Common myeloid progenitor, CD34-positive (primary cell): ENCODE measurements at regions not wholly inside any gene's neighbourhood (a gene's known extent, or its start where the extent isn't known, plus 50 kb on each side); places are given as distances from the start of the nearest gene placed in this dataset.
"Not testable (repeated sequence)": the region's sequence is repeated elsewhere in the genome, so short reads cannot be mapped to it uniquely, and the experiment has no call there.

Experiments used
- CTCF ChIA-PET: fragments of 350-600 bp; sonication (Branson Sonifier 250); formaldehyde crosslinking; loops from one replicate; lab custom pipeline; 2021; ENCODE audit warnings: antibody characterized with exemption; lab: Charles Lee
- POLR2A ChIA-PET: fragments of 350-600 bp; sonication (Branson Sonifier 250); formaldehyde crosslinking; loops from one replicate; lab custom pipeline; 2021; ENCODE audit warnings: antibody characterized with exemption; lab: Charles Lee
- DNase-seq, 3 donors: peaks; one replicate each; pipeline versions ENCODE4 v3.0.0 to v3.0.0-alpha.2; 2013
- H3K27ac ChIP-seq, 2 experiments: 1 replicate in 1 of 2; 2 replicates in 1 of 2; pipeline ENCODE4 v1.7.0; 2013; ENCODE audit warnings: inconsistent platforms in 2 of 2, low read length in 2 of 2, mild to moderate bottlenecking in 2 of 2, low read depth in 1 of 2, moderate library complexity in 1 of 2; ENCODE audit not compliant: severe bottlenecking in 2 of 2, insufficient read depth in 1 of 2, poor library complexity in 1 of 2
- H3K27me3 ChIP-seq, 5 experiments: replicated peaks in 2 of 5; 1 replicate in 3 of 5; 2 replicates in 2 of 5; pipeline versions ENCODE4 v1.6.1 to v1.7.0; 2013; ENCODE audit warnings: low read length in 4 of 5, mild to moderate bottlenecking in 2 of 5, moderate library complexity in 2 of 5, inconsistent platforms in 1 of 5; ENCODE audit not compliant: insufficient read depth in 5 of 5, control insufficient read depth in 4 of 5
- H3K36me3 ChIP-seq, 4 experiments: 1 replicate in 2 of 4; 2 replicates in 2 of 4; pipeline versions ENCODE4 v1.6.1 to v1.7.0; 2013; ENCODE audit warnings: low read length in 3 of 4, control low read depth in 1 of 4, mild to moderate bottlenecking in 1 of 4; ENCODE audit not compliant: control insufficient read depth in 4 of 4, insufficient read depth in 4 of 4
- H3K4me1 ChIP-seq, 4 experiments: 1 replicate in 3 of 4; 2 replicates in 1 of 4; pipeline versions ENCODE4 v1.6.1 to v1.7.1; 2013; ENCODE audit warnings: low read length in 3 of 4, mild to moderate bottlenecking in 3 of 4, control low read depth in 1 of 4, inconsistent platforms in 1 of 4, moderate library complexity in 1 of 4; ENCODE audit not compliant: control insufficient read depth in 4 of 4, insufficient read depth in 4 of 4; ENCODE audit errors: control extremely low read depth in 1 of 4
- H3K4me3 ChIP-seq, 7 experiments: 1 replicate in 4 of 7; 2 replicates in 3 of 7; pipeline versions ENCODE4 v1.5.1 to v1.7.0; 2013; ENCODE audit warnings: mild to moderate bottlenecking in 7 of 7, low read length in 6 of 7, moderate library complexity in 6 of 7, inconsistent platforms in 2 of 7, low read depth in 2 of 7, control low read depth in 1 of 7; ENCODE audit not compliant: insufficient read depth in 4 of 7, control insufficient read depth in 1 of 7; ENCODE audit errors: extremely low read depth in 1 of 7
- H3K9me3 ChIP-seq, 5 experiments: 1 replicate in 4 of 5; 2 replicates in 1 of 5; pipeline versions ENCODE4 v1.6.1 to v1.7.1; 2013; ENCODE audit warnings: low read length in 4 of 5, mild to moderate bottlenecking in 2 of 5, inconsistent platforms in 1 of 5, low read depth in 1 of 5, moderate library complexity in 1 of 5; ENCODE audit not compliant: control insufficient read depth in 4 of 5, insufficient read depth in 2 of 5; ENCODE audit errors: control extremely low read depth in 1 of 5
- WGBS: methylation state at CpG from one replicate; pipeline ENCODE4 v1.1.5; 2013; ENCODE audit not compliant: insufficient coverage; 5-methylcytosine and 5-hydroxymethylcytosine counted together

DNA sequence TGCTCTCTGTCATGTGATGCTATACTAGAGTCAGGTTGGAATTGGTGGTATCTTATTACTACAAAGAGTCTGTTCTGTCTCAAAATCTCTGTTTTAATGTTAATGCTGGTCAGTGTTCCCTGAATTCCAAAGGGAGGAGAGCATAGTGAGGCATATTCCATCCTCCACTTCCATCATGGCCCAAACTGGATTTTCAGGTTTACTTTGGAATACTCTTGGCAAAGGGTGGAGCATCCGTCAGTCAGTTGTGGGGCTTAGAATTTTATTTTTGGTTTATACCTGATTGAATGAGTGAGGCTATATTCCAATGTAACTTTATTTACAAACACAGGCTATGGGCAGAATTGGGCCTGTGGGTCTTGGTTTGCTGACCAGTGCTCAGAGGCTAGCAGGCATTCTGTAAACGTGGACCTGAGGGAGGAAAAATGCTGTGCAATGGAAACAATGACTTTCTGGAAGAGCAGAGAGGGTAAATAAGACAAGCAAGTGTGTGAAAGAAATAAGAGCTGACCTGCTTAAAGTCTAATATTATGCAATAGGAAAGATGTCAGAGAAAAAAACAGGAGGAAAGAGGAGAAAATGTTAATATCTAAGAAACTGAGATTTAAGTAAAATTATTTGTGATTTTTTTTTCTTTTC is 106.2 kb upstream of the CLINT1 start:
- ChIA-PET POLR2A (no interaction called here), CTCF (no interaction called here)
- Histone ChIP-seq H3K4me3 (no peak overlapping the region), H3K36me3 (no peaks in the 10 kb centered on the region), H3K9me3 (no peaks in the 10 kb centered on the region), H3K4me1 (no peaks in the 10 kb centered on the region), H3K27ac (no peak overlapping the region), H3K27me3 (no peaks in the 10 kb centered on the region)
- DNase-seq, result no peak
- 64% methylated on average over 1 of the region's 2 CpGs for WGBS

DNA sequence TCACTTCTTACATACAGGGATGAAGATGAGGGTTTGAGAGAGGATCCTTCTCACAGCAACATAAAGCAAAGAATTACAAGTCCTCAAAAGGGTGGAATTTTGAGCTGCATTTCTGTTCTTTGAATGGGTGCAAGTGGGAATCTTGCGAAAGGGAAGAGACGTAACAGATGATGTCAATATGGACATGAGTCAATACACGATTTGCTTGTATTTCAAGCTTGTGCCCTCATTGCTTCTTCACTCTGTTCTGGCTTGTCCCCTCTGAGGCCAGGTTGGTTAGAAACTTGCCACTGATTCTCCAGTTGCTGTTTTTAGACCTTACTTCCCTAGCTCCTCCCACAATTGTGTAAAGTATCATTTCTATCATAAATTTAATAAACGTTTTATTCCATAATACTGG is 104.8 kb upstream of the CLINT1 start:
- POLR2A ChIA-PET, result no interaction called here
- H3K27ac ChIP-seq, result no peak overlapping the region
- H3K36me3 ChIP-seq, result no peaks in the 10 kb centered on the region
- no peak for DNase-seq
- no peak overlapping the region for H3K4me3 ChIP-seq
- CTCF ChIA-PET, result no interaction called here
- no peaks in the 10 kb centered on the region for H3K4me1 ChIP-seq
- H3K9me3 ChIP-seq, result no peaks in the 10 kb centered on the region
- WGBS, result 93% methylated on average over 3 of the region's 4 CpGs
- no peaks in the 10 kb centered on the region for H3K27me3 ChIP-seq

DNA sequence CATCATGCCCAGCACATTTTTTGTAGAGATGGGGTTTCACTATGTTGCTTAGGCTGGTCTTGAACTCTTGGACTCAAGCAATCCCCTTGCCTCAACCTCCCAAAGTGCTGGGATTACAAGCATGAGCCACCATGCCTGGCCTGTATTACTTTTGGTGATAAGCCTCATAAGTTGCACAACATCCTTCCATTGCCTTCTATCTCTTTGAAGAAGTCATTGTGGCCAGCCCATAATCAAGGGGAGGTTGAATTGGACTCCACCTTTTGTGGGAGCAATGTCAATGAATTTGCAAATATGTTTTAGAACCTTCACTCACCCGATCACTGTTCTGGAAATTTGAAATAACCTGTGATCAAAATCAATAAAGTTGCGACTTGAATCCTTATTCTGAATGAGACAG is 104.3 kb upstream of the CLINT1 start:
- Histone ChIP-seq H3K27me3 (no peaks in the 10 kb centered on the region), H3K4me1 (no peaks in the 10 kb centered on the region), H3K9me3 (no peaks in the 10 kb centered on the region), H3K27ac (no peak overlapping the region), H3K36me3 (no peaks in the 10 kb centered on the region), H3K4me3 (no peak overlapping the region)
- DNase-seq, result no peak
- 100% methylated on average over 2 of the region's 2 CpGs for WGBS
- POLR2A ChIA-PET, result no interaction called here
- CTCF ChIA-PET, result no interaction called here

DNA sequence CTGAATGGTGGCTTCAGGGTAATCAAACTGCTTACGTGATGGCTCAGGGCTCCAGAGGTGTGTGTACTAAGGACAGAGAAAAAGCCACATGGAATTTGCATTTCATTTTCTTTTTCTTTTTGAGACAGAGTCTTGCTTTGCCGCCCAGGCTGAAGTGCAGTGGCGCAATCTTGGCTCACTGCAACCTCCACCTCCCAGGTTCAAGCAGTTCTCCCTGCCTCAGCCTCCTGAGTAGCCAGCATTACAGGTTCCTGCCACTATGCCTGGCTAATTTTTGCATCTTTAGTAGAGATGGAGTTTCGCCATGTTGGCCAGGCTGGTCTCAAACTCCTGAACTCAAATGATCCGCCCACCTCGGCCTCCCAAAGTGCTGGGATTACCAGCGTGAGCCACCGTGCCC is 103.7 kb upstream of the CLINT1 start:
- CTCF ChIA-PET, result interaction anchor here (1.3 to 1.7 kb wide), 2 partner anchors 13 to 150 kb away, joined by 3 to 9 read pairs; no protein-coding TSS in a partner anchor
- H3K27me3 ChIP-seq, H3K27ac ChIP-seq, H3K9me3 ChIP-seq, DNase-seq, H3K4me3 ChIP-seq, H3K36me3 ChIP-seq, H3K4me1 ChIP-seq, POLR2A ChIA-PET: not testable (repeated sequence)
- WGBS, result 93% methylated on average over 7 of the region's 8 CpGs

DNA sequence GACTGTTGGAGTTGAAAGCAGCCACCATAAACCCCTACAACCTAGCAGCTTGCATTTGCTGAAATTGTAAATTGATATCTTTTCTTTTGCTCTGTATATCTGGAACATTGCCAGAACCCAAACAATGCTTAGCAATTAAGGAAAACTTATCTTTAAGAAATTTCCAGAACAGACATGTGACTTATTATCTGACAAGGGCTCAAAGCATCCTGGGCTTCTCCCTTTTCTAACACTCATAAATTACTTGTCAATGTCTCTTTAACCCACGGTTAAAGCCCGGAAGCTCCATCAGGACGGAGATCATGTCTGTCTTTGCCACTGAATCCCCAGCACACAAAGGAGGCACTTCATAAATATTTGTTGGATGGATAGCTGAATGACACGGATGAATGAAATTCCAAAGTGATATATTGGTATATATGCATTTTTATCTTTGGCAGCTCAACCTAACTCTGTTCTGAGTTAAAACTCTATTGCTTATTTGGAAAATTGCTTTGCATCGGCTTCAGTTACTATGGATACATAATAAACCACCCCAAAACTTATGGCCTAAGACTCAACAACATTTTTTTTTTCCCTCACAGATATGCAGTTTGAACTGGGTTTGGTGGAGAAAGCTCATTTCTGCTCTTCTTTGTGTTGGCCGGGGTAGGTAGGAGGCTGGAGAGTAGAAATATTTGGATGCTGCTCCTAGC is 103.1 kb upstream of the CLINT1 start:
- H3K27ac ChIP-seq, result no peak overlapping the region
- H3K4me1 ChIP-seq, result no peaks in the 10 kb centered on the region
- no peaks in the 10 kb centered on the region for H3K9me3 ChIP-seq
- no peaks in the 10 kb centered on the region for H3K36me3 ChIP-seq
- no peaks in the 10 kb centered on the region for H3K27me3 ChIP-seq
- no peak for DNase-seq
- CTCF ChIA-PET, result interaction anchor here (1.1 to 1.7 kb wide), 4 partner anchors 10 to 150 kb away, joined by 3 to 9 read pairs (median 4); no protein-coding TSS in a partner anchor
- POLR2A ChIA-PET, result interaction anchor here (0.6 kb wide), 1 partner anchor 57 kb away, joined by 3 read pairs; no protein-coding TSS in a partner anchor
- 100% methylated on average over 1 of the region's 6 CpGs for WGBS
- no peak overlapping the region for H3K4me3 ChIP-seq

DNA sequence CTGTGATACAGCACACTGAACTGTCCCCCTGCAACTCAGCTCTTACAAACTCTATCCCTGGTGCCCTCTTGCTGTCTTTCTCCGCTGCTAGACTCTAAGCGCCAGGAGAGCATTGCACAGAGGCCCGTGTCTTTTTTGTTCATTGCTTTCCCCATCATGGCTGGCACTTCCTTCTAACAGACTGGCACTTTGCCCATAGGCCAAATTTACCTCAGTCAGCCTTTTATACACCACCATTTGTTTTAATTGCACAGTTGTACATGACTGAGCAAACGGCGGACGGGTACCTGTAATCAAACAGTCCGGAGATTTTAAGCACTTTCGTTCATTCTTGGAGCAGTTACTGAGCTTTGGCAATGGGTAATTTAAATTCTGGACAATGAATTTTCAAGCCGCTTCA is 102.2 kb upstream of the CLINT1 start:
- Histone ChIP-seq H3K36me3 (no peaks in the 10 kb centered on the region), H3K27ac (no peak overlapping the region), H3K9me3 (no peaks in the 10 kb centered on the region), H3K4me3 (no peak overlapping the region), H3K4me1 (no peaks in the 10 kb centered on the region), H3K27me3 (no peaks in the 10 kb centered on the region)
- DNase-seq, result no peak
- 82% methylated on average over 8 of the region's 9 CpGs for WGBS
- CTCF ChIA-PET, result interaction anchor here (1.1 to 1.7 kb wide), 3 partner anchors 10 to 38 kb away, joined by 3 to 9 read pairs (median 5); no protein-coding TSS in a partner anchor
- POLR2A ChIA-PET, result no interaction called here

DNA sequence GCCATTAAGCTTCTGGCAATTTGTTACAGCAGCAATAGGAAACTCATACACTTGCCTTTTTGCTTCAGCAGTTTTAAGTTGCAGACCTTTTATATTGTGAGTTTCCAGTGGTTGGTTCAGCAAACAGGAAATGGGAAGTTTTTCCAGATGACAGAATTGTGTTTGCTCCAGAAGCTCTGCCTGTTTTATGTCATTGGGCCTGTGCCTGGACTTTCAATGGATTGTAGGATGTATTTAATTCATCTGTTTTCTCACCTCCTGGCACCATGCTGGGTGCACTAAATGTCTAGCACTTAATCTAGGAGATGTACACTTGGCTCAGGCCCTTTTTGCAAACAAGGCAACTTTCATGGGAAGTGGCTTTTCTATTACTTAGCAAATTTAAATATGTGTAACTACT is 100.4 kb upstream of the CLINT1 start:
- Histone ChIP-seq H3K9me3 (no peaks in the 10 kb centered on the region), H3K36me3 (no peaks in the 10 kb centered on the region), H3K27me3 (no peaks in the 10 kb centered on the region), H3K4me1 (no peaks in the 10 kb centered on the region), H3K4me3 (no peak overlapping the region), H3K27ac (no peak overlapping the region)
- POLR2A ChIA-PET, result no interaction called here
- no peak for DNase-seq
- CTCF ChIA-PET, result no interaction called here
